Heart left ventricle (tissue), 16 donors: ENCODE measurements at regions not wholly inside any gene's neighbourhood (a gene's known extent, or its start where the extent isn't known, plus 50 kb on each side); places are given as distances from the start of the nearest gene placed in this dataset.

Experiments
- ATAC-seq, 4 donors: fragments of 200-7000 bp; cut with Tn5 transposase; one replicate each; pipeline ENCODE4 v1.9.1; 2020 to 2022; ENCODE audit warnings: moderate library complexity in 4 of 4, mild to moderate bottlenecking in 3 of 4, moderate number of reproducible peaks in 1 of 4
- DNase-seq, 5 donors: peaks; one replicate each; pipeline ENCODE4 v3.0.0-alpha.2; 2020
- H3K27ac ChIP-seq, 12 donors: fragments of 200-600 bp; sonication (generic) in 4 of 12; one replicate each; pipeline versions ENCODE4 v1.5.0 to v1.8.0; 2016 to 2022; ENCODE audit warnings: mild to moderate bottlenecking in 2 of 12
- H3K27me3 ChIP-seq, 9 donors: fragments of 200-600 bp; sonication (generic) in 2 of 9; one replicate each; pipeline versions ENCODE4 v1.5.1 to v1.8.0; 2016 to 2022; ENCODE audit warnings: mild to moderate bottlenecking in 3 of 9
- H3K36me3 ChIP-seq, 9 donors: fragments of 200-600 bp; sonication (generic) in 2 of 9; one replicate each; pipeline versions ENCODE4 v1.5.0 to v1.8.0; 2018 to 2022; ENCODE audit warnings: mild to moderate bottlenecking in 2 of 9
- H3K4me1 ChIP-seq, 12 donors: fragments of 200-600 bp; sonication (generic) in 4 of 12; one replicate each; pipeline versions ENCODE4 v1.5.0 to v1.8.0; 2016 to 2022; ENCODE audit warnings: mild to moderate bottlenecking in 3 of 12
- H3K4me3 ChIP-seq, 12 donors: fragments of 200-600 bp; sonication (generic) in 4 of 12; one replicate each; pipeline versions ENCODE4 v1.5.0 to v1.8.0; 2017 to 2022; ENCODE audit warnings: mild to moderate bottlenecking in 9 of 12, moderate library complexity in 4 of 12
- H3K9me3 ChIP-seq, 12 donors: fragments of 200-600 bp; sonication (generic) in 4 of 12; one replicate each; pipeline versions ENCODE4 v1.5.0 to v1.8.0; 2016 to 2022; ENCODE audit warnings: mild to moderate bottlenecking in 1 of 12
- CTCF ChIP-seq, 12 donors: fragments of 200-600 bp; sonication (generic) in 4 of 12; IDR thresholded peaks; one replicate each; pipeline versions ENCODE4 v1.5.0 to v1.8.0; 2018 to 2022; ENCODE audit warnings: antibody characterized with exemption in 12 of 12, mild to moderate bottlenecking in 5 of 12
- POLR2A ChIP-seq, 2 donors: fragments of 450-650 bp; IDR thresholded peaks; one replicate each; pipeline ENCODE4 v1.6.1; 2017; ENCODE audit warnings: antibody characterized with exemption in 2 of 2, mild to moderate bottlenecking in 2 of 2, moderate library complexity in 2 of 2
- WGBS, 4 donors: extraction: QIAGEN DNeasy Blood & Tissue Kit in 2 of 4; methylation state at CpG; one replicate each; pipeline versions ENCODE4 v1.1.5 to v1.1.7; 2013 to 2018; 5-methylcytosine and 5-hydroxymethylcytosine counted together
- intact Hi-C, 10 donors: fragments of 100-400 bp; cut with DNase I; formaldehyde crosslinking; loops; one replicate each; pipeline versions ENCODE4 v1.11.1 to v1.14.2; 2022
- donor health status: ischemic (EF 13 %, LVEDD 7.1; RV severe dilation, severe dysfunction).
- donor health status: healthy with polysubstance abuse.
- donor health status: DM: no; HTN: yes; CAD: no.
- donor health status: DM: no; HTN: no; CAD: no.
- donor health status: ischemic (EF 25% LVEDD 6.9; RV normal size, moderate dysfunction).
- donor health status: ischemic (EF 25% LVEDD 5.7; RV mildly dilated, moderate dysfunction).
- donor health status: healthy.
- donor health status: DM: yes; HTN: yes; CAD: no.
- donor health status: ischemic (EF 35%, LVEDD 5.7; RV mildly dilated, moderate dysfunction).
- donor health status: nonischemic (EF 11% LVEDD 7.7; RV severe dilation, severe dysfunction).
- donor health status: DM: yes; HTN: yes; CAD: no.
- donor health status: PGD.
- donor health status: ischemic (EF 29% LVEDD 5.4; RV normal size, mild dysfunction).
- donor health status: nonischemic (EF 23%, LVEDD 6.1; RV moderate dilation, normal function).

DNA sequence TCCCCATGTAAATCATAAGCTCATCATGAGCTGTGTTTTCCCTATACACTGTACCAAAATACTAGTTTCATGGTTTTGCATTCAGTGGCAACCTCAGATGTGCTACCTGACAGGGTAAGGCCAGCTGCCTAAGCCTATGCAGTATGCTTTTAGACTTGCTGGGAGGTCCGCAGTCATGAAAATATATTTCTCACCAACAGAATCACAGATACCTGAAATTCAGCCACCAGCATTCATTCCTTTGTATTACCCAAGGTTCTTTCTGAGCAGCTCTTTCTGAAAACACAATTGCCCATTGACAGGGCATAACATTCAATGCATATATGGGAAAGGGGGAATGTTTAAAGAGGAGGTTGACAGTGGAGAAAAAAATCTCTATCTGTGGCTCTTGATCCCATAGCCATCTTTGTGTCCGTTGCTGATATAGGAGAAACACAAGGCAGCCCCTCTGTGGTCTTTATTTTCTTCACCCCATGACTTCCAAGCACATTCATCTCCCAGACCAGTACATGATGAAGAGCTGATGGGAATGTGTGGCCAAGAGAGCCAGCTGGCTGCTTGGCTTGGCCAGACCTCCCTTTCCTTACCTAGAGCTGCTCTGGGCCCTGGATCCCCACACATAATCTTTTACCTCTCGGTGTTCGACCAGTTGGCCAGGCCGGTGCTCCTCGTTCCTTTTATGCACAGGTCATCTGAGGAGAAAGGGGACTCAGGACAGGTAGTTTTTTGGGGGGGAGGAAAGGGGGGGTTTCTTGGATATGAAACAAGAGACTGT lies 162.9 kb downstream of the KCNA5 start:
- Histone ChIP-seq H3K4me1 (no peaks in the 10 kb centered on the region), H3K9me3 (no peaks in the 10 kb centered on the region), H3K27ac (no peak overlapping the region), H3K4me3 (no peak overlapping the region), H3K36me3 (no peaks in the 10 kb centered on the region), H3K27me3 (peaks cover 0 to 7% (median 0%) of the 10 kb centered on the region in 9 donors)
- DNase-seq (no peak), ATAC-seq (no peak)
- intact Hi-C loops, result loop anchor here in 1 of 10 donors (10.0 kb wide), 1 partner anchor 438 kb away; no protein-coding TSS in a partner anchor
- WGBS, 4 donors, result 77 to 95% (median 91%) methylated on average over 6 of the region's 6 CpGs
- TF ChIP-seq CTCF (IDR thresholded peaks at IDR 0.05), result no peak
- no peak for TF ChIP-seq POLR2A (IDR thresholded peaks at IDR 0.05)

DNA sequence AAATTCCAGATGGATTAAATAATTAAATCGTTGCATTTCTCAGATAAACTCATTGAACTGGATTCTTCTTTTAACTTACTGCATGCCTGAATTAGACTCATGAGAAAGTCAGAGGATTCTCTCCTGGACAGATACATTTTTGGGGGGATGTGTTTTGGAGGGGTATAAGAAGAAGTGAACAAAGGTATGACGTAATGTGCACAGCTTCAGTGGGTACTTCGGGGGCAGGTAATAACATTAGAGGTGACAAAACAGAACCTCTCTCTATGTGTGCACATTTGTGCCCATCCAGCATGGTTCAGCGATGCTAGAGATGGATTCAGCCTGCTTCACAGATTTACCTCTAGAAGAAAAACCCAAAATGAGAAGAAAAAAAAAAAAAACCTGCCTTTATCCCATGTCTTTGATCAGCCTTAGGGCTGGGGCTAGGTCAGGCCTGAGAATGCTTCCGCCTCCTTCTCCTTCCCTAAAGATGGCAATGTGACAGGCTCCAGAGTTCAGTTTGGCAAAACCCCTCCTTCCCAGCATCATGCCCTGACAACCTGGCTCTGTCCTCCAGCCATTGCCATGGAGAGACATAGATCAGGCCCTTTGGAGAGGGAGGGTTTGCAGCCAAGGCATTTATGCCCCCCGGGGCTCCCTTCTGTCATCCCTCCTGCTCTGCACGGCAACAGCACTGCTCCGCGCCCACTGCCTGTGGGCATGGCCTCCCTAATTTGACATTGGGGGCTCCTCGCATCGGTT lies 166.7 kb downstream of the KCNA5 start:
- H3K27me3 ChIP-seq, result peaks cover 0 to 8% (median 0%) of the 10 kb centered on the region in 9 donors
- TF ChIP-seq POLR2A (IDR thresholded peaks at IDR 0.05) (no peak), CTCF (IDR thresholded peaks at IDR 0.05) (no peak)
- H3K4me3 ChIP-seq, result no peak overlapping the region
- WGBS, 4 donors, result 87 to 90% (median 88%) methylated on average over 11 of the region's 11 CpGs
- H3K36me3 ChIP-seq, result no peaks in the 10 kb centered on the region
- intact Hi-C loops, result no loop called here
- no peaks in the 10 kb centered on the region for H3K9me3 ChIP-seq
- ATAC-seq, result no peak
- no peaks in the 10 kb centered on the region for H3K4me1 ChIP-seq
- no peak for DNase-seq
- no peak overlapping the region for H3K27ac ChIP-seq

- no peaks in the 10 kb centered on the region for H3K36me3 ChIP-seq
- DNase-seq, result no peak
- H3K4me3 ChIP-seq, result no peak overlapping the region
- TF ChIP-seq POLR2A (IDR thresholded peaks at IDR 0.05), result no peak
- TF ChIP-seq CTCF (IDR thresholded peaks at IDR 0.05), result no peak
- peaks cover 0 to 12% (median 0%) of the 10 kb centered on the region in 9 donors for H3K27me3 ChIP-seq
- H3K9me3 ChIP-seq, result no peaks in the 10 kb centered on the region
- intact Hi-C loops, result no loop called here
- ATAC-seq, result no peak
- WGBS, 4 donors, result 88 to 93% (median 91%) methylated on average over 6 of the region's 6 CpGs
- no peak overlapping the region for H3K27ac ChIP-seq
- H3K4me1 ChIP-seq, result no peaks in the 10 kb centered on the region
These were observed 167.2 kb downstream of the KCNA5 start for GRCh38 chr12:5210923-5211290.

GRCh38 chr12:5213336-5213735 lies 169.7 kb downstream of the KCNA5 start:
- 88 to 91% (median 88%) methylated on average over 2 of the region's 2 CpGs for WGBS, 4 donors
- H3K27ac ChIP-seq, result no peak overlapping the region
- peaks cover 0 to 12% (median 0%) of the 10 kb centered on the region in 9 donors for H3K27me3 ChIP-seq
- DNase-seq (no peak), ATAC-seq (no peak)
- TF ChIP-seq CTCF (IDR thresholded peaks at IDR 0.05) (no peak), POLR2A (IDR thresholded peaks at IDR 0.05) (no peak)
- H3K4me3 ChIP-seq, result no peak overlapping the region
- no peaks in the 10 kb centered on the region for H3K36me3 ChIP-seq
- intact Hi-C loops, result no loop called here
- no peaks in the 10 kb centered on the region for H3K4me1 ChIP-seq
- H3K9me3 ChIP-seq, result no peaks in the 10 kb centered on the region
